ENCODE measurements at regions not wholly inside any gene's neighbourhood (a gene's known extent, or its start where the extent isn't known, plus 50 kb on each side); places are given as distances from the start of the nearest gene placed in this dataset.
"Not testable (repeated sequence)": the region's sequence is repeated elsewhere in the genome, so short reads cannot be mapped to it uniquely, and the experiment has no call there.

DNA sequence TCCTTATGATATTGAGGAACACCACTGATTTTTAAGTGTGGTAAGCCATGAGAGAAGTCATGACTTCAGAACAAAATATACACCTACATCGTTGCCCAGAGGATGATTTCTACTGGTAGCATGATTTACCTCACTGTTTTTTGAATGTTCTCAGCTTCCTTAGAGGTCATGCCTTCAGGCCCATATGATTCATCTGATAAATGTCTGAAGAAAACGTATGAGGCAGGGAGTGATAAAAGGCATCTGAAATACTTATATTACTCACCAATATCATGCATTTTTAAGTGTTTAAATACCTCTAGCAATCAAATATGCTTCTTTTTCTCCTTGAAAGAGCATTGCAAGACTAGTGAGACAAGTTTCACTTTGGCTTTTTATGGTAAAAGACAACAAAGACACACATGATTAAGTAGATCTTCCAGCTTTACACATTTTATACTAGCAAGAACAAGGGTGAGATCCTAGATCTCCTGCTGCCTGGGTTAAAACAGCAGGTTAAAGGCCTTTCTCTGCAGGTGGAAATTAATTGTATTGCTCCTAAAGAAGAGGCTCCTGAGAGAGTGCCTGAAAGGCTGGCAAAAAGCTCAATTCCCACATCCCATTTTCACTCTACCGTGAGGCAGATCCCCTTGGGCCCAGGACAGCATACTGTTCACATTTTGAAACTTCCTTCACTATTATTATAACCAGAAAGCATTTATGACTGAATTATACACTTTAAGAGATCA is 432.4 kb downstream of the SLITRK1 start:
- no peak for DNase-seq (ENCODE audit: extremely low spot score)
- ChIA-PET POLR2A (no interaction called here), CTCF (no interaction called here)
- no peak for TF ChIP-seq SP1 (IDR thresholded peaks at IDR 0.05)
- no peak for TF ChIP-seq ZNF384 (IDR thresholded peaks at IDR 0.05)
- no peak for TF ChIP-seq L3MBTL2 (conservative IDR thresholded peaks at IDR 0.05)
- no peak for TF ChIP-seq FOXK2 (IDR thresholded peaks at IDR 0.05)

DNA sequence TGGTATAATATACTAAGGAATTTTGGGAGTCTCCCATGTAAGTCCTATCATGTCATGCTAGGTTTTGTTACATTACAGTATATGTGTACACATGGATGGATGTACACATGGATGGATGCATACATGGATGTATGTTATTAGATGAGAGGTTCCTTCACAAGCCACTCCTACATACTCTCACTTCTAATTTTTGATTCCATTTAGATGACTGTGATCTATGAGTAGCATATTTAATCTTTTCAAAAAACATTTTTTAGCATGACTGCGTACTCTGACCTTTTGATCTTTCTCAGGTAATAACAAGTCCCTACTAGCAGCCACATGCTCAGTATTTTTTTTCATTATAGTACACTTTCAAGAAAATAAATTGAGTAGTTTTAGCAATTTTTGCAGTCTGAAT is 441.8 kb downstream of the SLITRK1 start:
- no peak for DNase-seq (ENCODE audit: extremely low spot score)
- TF ChIP-seq HDGF (IDR thresholded peaks at IDR 0.05; ENCODE audit: borderline replicate concordance) (no peak), BHLHE40 (IDR thresholded peaks at IDR 0.05; ENCODE audit: borderline replicate concordance) (no peak), NFRKB (IDR thresholded peaks at IDR 0.05) (no peak), SUZ12 (IDR thresholded peaks at IDR 0.05) (no peak), FOXM1 (IDR thresholded peaks at IDR 0.05; ENCODE audit: borderline replicate concordance) (no peak), CTBP1 (IDR thresholded peaks at IDR 0.05; ENCODE audit: borderline replicate concordance) (no peak), ELF4 (IDR thresholded peaks at IDR 0.05) (no peak), FOXK2 (IDR thresholded peaks at IDR 0.05) (no peak), ZNF384 (IDR thresholded peaks at IDR 0.05) (no peak), TARDBP (IDR thresholded peaks at IDR 0.05) (no peak), SP1 (IDR thresholded peaks at IDR 0.05) (no peak), FOXA1 (IDR thresholded peaks at IDR 0.05) (no peak), ARNT (IDR thresholded peaks at IDR 0.05) (no peak), LEF1 (IDR thresholded peaks at IDR 0.05; ENCODE audit: borderline replicate concordance) (no peak), L3MBTL2 (conservative IDR thresholded peaks at IDR 0.05) (no peak)
- TF ChIP-seq, protein P1, sequence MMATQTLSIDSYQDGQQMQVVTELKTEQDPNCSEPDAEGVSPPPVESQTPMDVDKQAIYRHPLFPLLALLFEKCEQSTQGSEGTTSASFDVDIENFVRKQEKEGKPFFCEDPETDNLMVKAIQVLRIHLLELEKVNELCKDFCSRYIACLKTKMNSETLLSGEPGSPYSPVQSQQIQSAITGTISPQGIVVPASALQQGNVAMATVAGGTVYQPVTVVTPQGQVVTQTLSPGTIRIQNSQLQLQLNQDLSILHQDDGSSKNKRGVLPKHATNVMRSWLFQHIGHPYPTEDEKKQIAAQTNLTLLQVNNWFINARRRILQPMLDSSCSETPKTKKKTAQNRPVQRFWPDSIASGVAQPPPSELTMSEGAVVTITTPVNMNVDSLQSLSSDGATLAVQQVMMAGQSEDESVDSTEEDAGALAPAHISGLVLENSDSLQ (IDR thresholded peaks at IDR 0.05), result no peak
- ChIA-PET CTCF (no interaction called here), POLR2A (no interaction called here)

DNA sequence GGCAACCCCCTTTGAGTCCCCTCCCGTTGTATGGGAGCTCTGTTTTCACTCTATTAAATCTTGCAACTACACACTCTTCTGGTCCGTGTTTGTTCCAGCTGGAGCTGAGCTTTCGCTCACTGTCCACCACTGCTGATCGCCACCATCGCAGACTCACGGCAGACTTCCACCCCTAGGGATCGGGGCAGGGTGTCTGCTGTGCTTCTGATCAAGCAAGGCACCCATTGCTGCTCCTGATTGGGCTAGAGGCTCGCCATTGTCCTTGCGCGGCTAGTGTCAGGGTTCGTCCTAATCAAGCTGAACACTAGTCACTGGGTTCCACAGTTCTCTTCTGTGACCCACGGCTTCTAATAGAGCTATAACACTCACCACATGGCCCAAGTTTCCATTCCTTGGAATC is 442.8 kb downstream of the SLITRK1 start:
- DNase-seq (ENCODE audit: extremely low spot score); POLR2A ChIA-PET; CTCF ChIA-PET: not testable (repeated sequence)

DNA sequence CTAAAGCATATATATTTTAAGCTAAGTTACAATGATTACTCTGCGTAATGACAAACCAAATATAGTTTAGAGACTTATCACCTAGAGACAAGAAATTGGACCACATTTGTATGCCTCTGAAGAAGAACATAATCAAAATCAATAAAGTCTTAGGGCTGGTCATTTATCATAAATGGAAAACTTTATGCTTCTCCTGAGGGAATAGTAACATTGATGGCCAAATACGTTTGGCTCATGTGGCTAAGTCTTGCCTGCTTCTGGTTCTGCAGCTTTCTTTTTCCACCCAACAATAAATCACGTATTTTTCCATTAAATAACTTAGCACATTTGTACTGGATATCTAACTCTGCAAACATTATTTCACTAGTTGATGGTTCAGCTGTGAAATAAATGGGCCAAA is 458.4 kb downstream of the SLITRK1 start:
- CTCF ChIA-PET, result no interaction called here
- POLR2A ChIA-PET, result no interaction called here
- TF ChIP-seq CTBP1 (IDR thresholded peaks at IDR 0.05; ENCODE audit: borderline replicate concordance) (no peak), L3MBTL2 (conservative IDR thresholded peaks at IDR 0.05) (no peak), ARNT (IDR thresholded peaks at IDR 0.05) (no peak), SP1 (IDR thresholded peaks at IDR 0.05) (no peak), SUZ12 (IDR thresholded peaks at IDR 0.05) (no peak), FOXA1 (IDR thresholded peaks at IDR 0.05) (no peak), ZNF384 (IDR thresholded peaks at IDR 0.05) (no peak)
- no peak for DNase-seq (ENCODE audit: extremely low spot score)

DNA sequence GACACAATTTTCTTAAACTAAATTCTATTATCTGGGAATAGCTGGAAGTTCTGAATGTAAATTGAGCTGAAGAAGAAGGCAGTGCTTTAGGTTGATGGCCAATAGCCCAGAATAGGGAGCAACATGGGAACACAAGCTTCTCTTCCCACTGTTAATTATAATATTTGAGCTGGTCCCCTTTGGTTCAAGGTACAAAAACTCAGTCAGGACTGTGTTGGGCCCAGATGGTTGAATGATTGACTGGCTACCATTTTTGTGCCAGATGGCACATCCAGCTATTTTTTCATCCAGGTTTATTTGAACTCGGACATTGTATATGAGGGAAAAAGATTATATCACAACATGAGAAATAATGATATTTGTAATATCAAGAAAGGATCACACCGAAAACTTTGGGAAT is 458.9 kb downstream of the SLITRK1 start:
- ChIA-PET POLR2A (no interaction called here), CTCF (no interaction called here)
- DNase-seq (ENCODE audit: extremely low spot score), result no peak
- TF ChIP-seq FOXM1 (IDR thresholded peaks at IDR 0.05; ENCODE audit: borderline replicate concordance) (no peak), HDGF (IDR thresholded peaks at IDR 0.05; ENCODE audit: borderline replicate concordance) (no peak), CTBP1 (IDR thresholded peaks at IDR 0.05; ENCODE audit: borderline replicate concordance) (no peak), ELF4 (IDR thresholded peaks at IDR 0.05) (no peak), TARDBP (IDR thresholded peaks at IDR 0.05) (no peak)
- TF ChIP-seq, protein P1 (IDR thresholded peaks at IDR 0.05), result no peak

DNA sequence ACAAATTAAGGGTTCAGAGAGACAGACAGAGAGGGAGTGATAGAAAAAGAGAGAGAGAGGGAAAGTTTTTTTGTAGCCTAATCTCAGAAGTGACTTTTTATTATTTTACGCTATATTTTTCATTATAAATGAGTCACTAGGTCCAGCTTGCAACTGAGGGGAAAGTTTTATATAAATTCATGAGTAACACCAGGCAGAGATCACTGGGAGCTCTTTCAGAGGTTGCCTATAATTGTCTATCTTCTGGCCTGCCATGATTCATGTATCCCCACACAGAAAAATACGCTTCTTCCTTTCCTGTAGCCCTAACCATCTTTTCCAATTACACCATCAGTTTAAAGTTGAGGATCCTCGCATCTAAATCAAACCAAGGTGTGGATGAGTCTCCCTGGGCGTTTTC is 467.9 kb downstream of the SLITRK1 start:
- TF ChIP-seq ZNF384 (IDR thresholded peaks at IDR 0.05), result no peak
- TF ChIP-seq LEF1 (IDR thresholded peaks at IDR 0.05; ENCODE audit: borderline replicate concordance), result no peak
- TF ChIP-seq BHLHE40 (IDR thresholded peaks at IDR 0.05; ENCODE audit: borderline replicate concordance), result no peak
- TF ChIP-seq, protein P1 (IDR thresholded peaks at IDR 0.05), result no peak
- TF ChIP-seq FOXK2 (IDR thresholded peaks at IDR 0.05), result no peak
- no peak for TF ChIP-seq SUZ12 (IDR thresholded peaks at IDR 0.05)
- TF ChIP-seq SP1 (IDR thresholded peaks at IDR 0.05), result no peak
- no peak for TF ChIP-seq ELF4 (IDR thresholded peaks at IDR 0.05)
- TF ChIP-seq FOXM1 (IDR thresholded peaks at IDR 0.05; ENCODE audit: borderline replicate concordance), result no peak
- no peak for TF ChIP-seq L3MBTL2 (conservative IDR thresholded peaks at IDR 0.05)
- no peak for DNase-seq (ENCODE audit: extremely low spot score)
- CTCF ChIA-PET, result no interaction called here
- POLR2A ChIA-PET, result no interaction called here

DNA sequence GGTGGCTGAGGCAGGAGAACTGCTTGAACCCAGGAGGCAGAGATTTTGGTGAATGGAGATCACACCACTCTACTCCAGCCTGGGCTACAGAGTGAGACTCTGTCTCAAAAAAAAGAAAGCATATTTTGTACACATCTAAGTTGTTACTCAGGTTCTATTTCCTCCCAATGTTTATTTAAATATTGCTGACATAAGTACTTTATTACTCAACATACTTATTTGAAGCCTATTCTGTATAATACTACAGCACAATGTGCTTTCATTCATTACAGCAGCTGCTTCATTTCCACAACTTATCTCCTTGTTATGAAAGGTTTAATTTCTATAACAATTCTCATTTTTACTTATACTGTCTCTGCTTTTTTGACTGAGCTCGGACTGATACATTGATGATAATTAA is 495.7 kb downstream of the SLITRK1 start:
- no peak for TF ChIP-seq BHLHE40 (IDR thresholded peaks at IDR 0.05; ENCODE audit: borderline replicate concordance)
- no peak for TF ChIP-seq HDGF (IDR thresholded peaks at IDR 0.05; ENCODE audit: borderline replicate concordance)
- no peak for TF ChIP-seq L3MBTL2 (conservative IDR thresholded peaks at IDR 0.05)
- TF ChIP-seq FOXK2 (IDR thresholded peaks at IDR 0.05), result no peak
- no peak for TF ChIP-seq ELF4 (IDR thresholded peaks at IDR 0.05)
- no peak for TF ChIP-seq FOXM1 (IDR thresholded peaks at IDR 0.05; ENCODE audit: borderline replicate concordance)
- TF ChIP-seq ZNF384 (IDR thresholded peaks at IDR 0.05), result no peak
- TF ChIP-seq, protein P1 (IDR thresholded peaks at IDR 0.05), result no peak
- TF ChIP-seq SUZ12 (IDR thresholded peaks at IDR 0.05), result no peak
- no peak for TF ChIP-seq TARDBP (IDR thresholded peaks at IDR 0.05)
- TF ChIP-seq CTBP1 (IDR thresholded peaks at IDR 0.05; ENCODE audit: borderline replicate concordance), result no peak
- no peak for TF ChIP-seq FOXA1 (IDR thresholded peaks at IDR 0.05)
- no peak for TF ChIP-seq ARNT (IDR thresholded peaks at IDR 0.05)
- no peak for TF ChIP-seq SP1 (IDR thresholded peaks at IDR 0.05)
- no peak for TF ChIP-seq LEF1 (IDR thresholded peaks at IDR 0.05; ENCODE audit: borderline replicate concordance)
- TF ChIP-seq NFRKB (IDR thresholded peaks at IDR 0.05), result no peak
- POLR2A ChIA-PET, result no interaction called here
- CTCF ChIA-PET, result no interaction called here
- no peak for DNase-seq (ENCODE audit: extremely low spot score)
